CD14-positive monocyte (primary cell): ENCODE measurements at regions not wholly inside any gene's neighbourhood (a gene's known extent, or its start where the extent isn't known, plus 50 kb on each side); places are given as distances from the start of the nearest gene placed in this dataset.

Source experiments
- DNase-seq, 3 donors: peaks; one replicate each; pipeline ENCODE4 v3.0.0-alpha.2; 2011 to 2022
- H2AFZ ChIP-seq: 2 replicates; pipeline ENCODE4 v1.6.0; 2012; ENCODE audit warnings: mild to moderate bottlenecking, low read depth, low read length, inconsistent platforms; ENCODE audit not compliant: insufficient read depth, poor library complexity, severe bottlenecking
- H3K27ac ChIP-seq, 2 donors: 1 replicate in 1 of 2; 2 replicates in 1 of 2; pipeline ENCODE4 v1.5.1; 2012 to 2013; ENCODE audit warnings: low read length in 2 of 2, control low read depth in 1 of 2, inconsistent platforms in 1 of 2, low read depth in 1 of 2, mild to moderate bottlenecking in 1 of 2
- H3K27me3 ChIP-seq, 2 donors: one replicate each; pipeline versions ENCODE4 v1.6.0 to v1.6.1; 2011 to 2013; ENCODE audit warnings: low read length in 2 of 2; ENCODE audit not compliant: control insufficient read depth in 2 of 2, insufficient read depth in 2 of 2
- H3K36me3 ChIP-seq, 2 donors: replicated peaks in 1 of 2; 1 replicate in 1 of 2; 2 replicates in 1 of 2; pipeline versions ENCODE4 v1.5.1 to v1.6.1; 2012 to 2013; ENCODE audit warnings: low read length in 2 of 2, control low read depth in 1 of 2, inconsistent platforms in 1 of 2, mild to moderate bottlenecking in 1 of 2; ENCODE audit not compliant: insufficient read depth in 2 of 2, control insufficient read depth in 1 of 2
- H3K4me1 ChIP-seq, 2 donors: 1 replicate in 1 of 2; 2 replicates in 1 of 2; pipeline versions ENCODE4 v1.5.1 to v1.6.1; 2012 to 2013; ENCODE audit warnings: low read length in 2 of 2, control low read depth in 1 of 2, inconsistent platforms in 1 of 2, mild to moderate bottlenecking in 1 of 2, moderate library complexity in 1 of 2; ENCODE audit not compliant: insufficient read depth in 2 of 2, control insufficient read depth in 1 of 2
- H3K4me2 ChIP-seq: replicated peaks from 2 replicates; pipeline ENCODE3; 2012; ENCODE audit warnings: low read length, moderate library complexity, mild to moderate bottlenecking; ENCODE audit not compliant: poor library complexity, severe bottlenecking; ENCODE audit errors: extremely low read depth
- H3K4me3 ChIP-seq, 3 experiments: fragments of 200-600 bp in 1 of 3; sonication (generic) in 1 of 3; replicated peaks in 1 of 3; 1 replicate in 2 of 3; 2 replicates in 1 of 3; pipeline ENCODE4 v1.5.1; 2011 to 2013; ENCODE audit warnings: low read length in 3 of 3, mild to moderate bottlenecking in 3 of 3, control low read depth in 2 of 3, low read depth in 2 of 3, inconsistent platforms in 1 of 3, moderate library complexity in 1 of 3
- H3K79me2 ChIP-seq: 2 replicates; pipeline ENCODE4 v1.6.0; 2012; ENCODE audit warnings: mild to moderate bottlenecking, control low read depth, inconsistent platforms, low read length, moderate library complexity; ENCODE audit not compliant: insufficient read depth
- H3K9ac ChIP-seq: 2 replicates; pipeline ENCODE4 v1.6.0; 2017; ENCODE audit warnings: low read length, mild to moderate bottlenecking; ENCODE audit not compliant: insufficient read depth, poor library complexity, severe bottlenecking
- H3K9me3 ChIP-seq, 2 donors: replicated peaks in 1 of 2; 1 replicate in 1 of 2; 2 replicates in 1 of 2; pipeline versions ENCODE4 v1.5.1 to v1.6.1; 2012 to 2013; ENCODE audit warnings: low read length in 2 of 2, control low read depth in 1 of 2; ENCODE audit not compliant: control insufficient read depth in 1 of 2, insufficient read depth in 1 of 2
- H4K20me1 ChIP-seq: 2 replicates; pipeline ENCODE4 v1.6.0; 2012; ENCODE audit warnings: mild to moderate bottlenecking, low read length, control low read depth, moderate library complexity; ENCODE audit not compliant: insufficient read depth
- H3K27ac Mint-ChIP-seq, 7 donors: one replicate each; pipeline ENCODE4 v1.8.0; 2020; ENCODE audit warnings: mild to moderate bottlenecking in 7 of 7, mixed read lengths in 7 of 7, moderate library complexity in 6 of 7, inconsistent platforms in 2 of 7
- H3K27me3 Mint-ChIP-seq, 3 donors: one replicate each; pipeline ENCODE4 v1.8.0; 2021 to 2022; ENCODE audit warnings: low read depth in 3 of 3, mild to moderate bottlenecking in 3 of 3, mixed read lengths in 3 of 3, moderate library complexity in 3 of 3, inconsistent platforms in 1 of 3
- H3K36me3 Mint-ChIP-seq, 2 donors: one replicate each; pipeline ENCODE4 v1.8.0; 2020; ENCODE audit warnings: mixed read lengths in 2 of 2, inconsistent platforms in 1 of 2, mild to moderate bottlenecking in 1 of 2
- H3K4me1 Mint-ChIP-seq: one replicate; pipeline ENCODE4 v1.8.0; 2020; ENCODE audit warnings: mild to moderate bottlenecking, mixed read lengths
- H3K4me3 Mint-ChIP-seq, 2 donors: one replicate each; pipeline ENCODE4 v1.8.0; 2020; ENCODE audit warnings: mild to moderate bottlenecking in 2 of 2, mixed read lengths in 2 of 2, moderate library complexity in 1 of 2
- H3K9me3 Mint-ChIP-seq, 7 donors: one replicate each; pipeline ENCODE4 v1.8.0; 2020 to 2022; ENCODE audit warnings: mixed read lengths in 7 of 7, mild to moderate bottlenecking in 6 of 7, moderate library complexity in 6 of 7, inconsistent platforms in 2 of 7
- CTCF ChIP-seq: fragments of 200-600 bp; IDR thresholded peaks from one replicate; pipeline ENCODE4 v1.8.0; 2022; ENCODE audit warnings: antibody characterized with exemption, mild to moderate bottlenecking
- WGBS: methylation state at CpG from one replicate; pipeline ENCODE4 v1.1.5; 2013; ENCODE audit warnings: missing lambda C conversion rate; ENCODE audit not compliant: insufficient coverage; 5-methylcytosine and 5-hydroxymethylcytosine counted together
- intact Hi-C, 2 donors: fragments of 100-400 bp; cut with micrococcal nuclease; formaldehyde crosslinking; loops; one replicate each; pipeline versions ENCODE4 v1.15.0 to v1.15.1; 2023

- H4K20me1 ChIP-seq = no peaks in the 10 kb centered on the region
- no peak overlapping the region for H3K27ac Mint-ChIP-seq
- H3K9me3 Mint-ChIP-seq = peaks cover 0 to 5% (median 0%) of the 10 kb centered on the region in 7 donors
- DNase-seq = no peak
- no peaks in the 10 kb centered on the region for H3K36me3 Mint-ChIP-seq
- 100% methylated on average over 1 of the region's 1 CpG for WGBS
- H2AFZ ChIP-seq = no peak overlapping the region
- H3K4me1 Mint-ChIP-seq = no peaks in the 10 kb centered on the region
- no peaks in the 10 kb centered on the region for H3K9me3 ChIP-seq
- no peak overlapping the region for H3K9ac ChIP-seq
- H3K27me3 ChIP-seq = no peaks in the 10 kb centered on the region
- intact Hi-C loops = no loop called here
- H3K27me3 Mint-ChIP-seq = peaks cover 0 to 2% (median 2%) of the 10 kb centered on the region in 3 donors
- no peak overlapping the region for H3K27ac ChIP-seq
- H3K4me1 ChIP-seq = no peaks in the 10 kb centered on the region
- H3K36me3 ChIP-seq = no peaks in the 10 kb centered on the region
- H3K4me3 Mint-ChIP-seq = no peak overlapping the region
- no peaks in the 10 kb centered on the region for H3K79me2 ChIP-seq
- no peak overlapping the region for H3K4me2 ChIP-seq
- H3K4me3 ChIP-seq = no peak overlapping the region
- TF ChIP-seq CTCF = no peak
Observed at GRCh38 chr2:67246791-67247190, 150.3 kb upstream of the ETAA1 start.

GRCh38 chr2:67251741-67252140, 145.4 kb upstream of the ETAA1 start:
- Mint-ChIP-seq H3K36me3 (no peaks in the 10 kb centered on the region), H3K27me3 (peaks cover 0 to 3% (median 0%) of the 10 kb centered on the region in 3 donors), H3K4me3 (no peak overlapping the region), H3K9me3 (peaks cover 0 to 12% (median 3%) of the 10 kb centered on the region in 7 donors), H3K4me1 (no peaks in the 10 kb centered on the region), H3K27ac (no peak overlapping the region)
- H3K27ac ChIP-seq = no peak overlapping the region
- H3K4me2 ChIP-seq = no peak overlapping the region
- no peak for TF ChIP-seq CTCF
- no peak overlapping the region for H3K4me3 ChIP-seq
- no peaks in the 10 kb centered on the region for H3K27me3 ChIP-seq
- no peaks in the 10 kb centered on the region for H3K79me2 ChIP-seq
- no peaks in the 10 kb centered on the region for H3K4me1 ChIP-seq
- DNase-seq = no peak
- H2AFZ ChIP-seq = no peak overlapping the region
- H4K20me1 ChIP-seq = no peaks in the 10 kb centered on the region
- no peaks in the 10 kb centered on the region for H3K36me3 ChIP-seq
- peaks cover 4 to 8% of the 10 kb centered on the region in 2 donors for H3K9me3 ChIP-seq
- WGBS = no CpG with 5 or more reads among the region's 3 CpGs
- intact Hi-C loops = no loop called here
- no peak overlapping the region for H3K9ac ChIP-seq
